ENCODE measurements at regions not wholly inside any gene's neighbourhood (a gene's known extent, or its start where the extent isn't known, plus 50 kb on each side); places are given as distances from the start of the nearest gene placed in this dataset.

GRCh38 chr3:189094539-189094938, 77.2 kb upstream of the TPRG1 start:
- no TSS peak for BruUV-seq (replicated peaks)
- intact Hi-C loops (cut with micrococcal nuclease; ENCODE audit: unreplicated experiment): no loop called here

More at GRCh38 chr3:189094539-189094938, 77.2 kb upstream of the TPRG1 start:
- H3K4me3 ChIP-seq (replicated peaks in 1 of 3; ENCODE audit: insufficient read depth in 1 of 3, low read depth in 2 of 3, low read length in 3 of 3): no peak overlapping the region
- 53% methylated on average over 6 of the region's 6 CpGs for WGBS (ENCODE audit: low lambda C conversion rate)
- no peak overlapping the region for H3K4me2 ChIP-seq (ENCODE audit: low read depth, low read length)
- POLR2A ChIA-PET: no interaction called here
- DNase-seq (ENCODE audit: low spot score) (no peak), ATAC-seq (no peak), FAIRE-seq (no peak)
- no peaks in the 10 kb centered on the region for H3K4me1 ChIP-seq (ENCODE audit: insufficient read depth, low read length)
- TF ChIP-seq, protein P1, sequence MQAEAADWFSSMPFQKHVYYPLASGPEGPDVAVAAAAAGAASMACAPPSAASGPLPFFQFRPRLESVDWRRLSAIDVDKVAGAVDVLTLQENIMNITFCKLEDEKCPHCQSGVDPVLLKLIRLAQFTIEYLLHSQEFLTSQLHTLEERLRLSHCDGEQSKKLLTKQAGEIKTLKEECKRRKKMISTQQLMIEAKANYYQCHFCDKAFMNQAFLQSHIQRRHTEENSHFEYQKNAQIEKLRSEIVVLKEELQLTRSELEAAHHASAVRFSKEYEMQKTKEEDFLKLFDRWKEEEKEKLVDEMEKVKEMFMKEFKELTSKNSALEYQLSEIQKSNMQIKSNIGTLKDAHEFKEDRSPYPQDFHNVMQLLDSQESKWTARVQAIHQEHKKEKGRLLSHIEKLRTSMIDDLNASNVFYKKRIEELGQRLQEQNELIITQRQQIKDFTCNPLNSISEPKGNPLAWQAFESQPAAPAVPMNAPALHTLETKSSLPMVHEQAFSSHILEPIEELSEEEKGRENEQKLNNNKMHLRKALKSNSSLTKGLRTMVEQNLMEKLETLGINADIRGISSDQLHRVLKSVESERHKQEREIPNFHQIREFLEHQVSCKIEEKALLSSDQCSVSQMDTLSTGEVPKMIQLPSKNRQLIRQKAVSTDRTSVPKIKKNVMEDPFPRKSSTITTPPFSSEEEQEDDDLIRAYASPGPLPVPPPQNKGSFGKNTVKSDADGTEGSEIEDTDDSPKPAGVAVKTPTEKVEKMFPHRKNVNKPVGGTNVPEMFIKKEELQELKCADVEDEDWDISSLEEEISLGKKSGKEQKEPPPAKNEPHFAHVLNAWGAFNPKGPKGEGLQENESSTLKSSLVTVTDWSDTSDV (CRISPR knock-in tag; IDR thresholded peaks at IDR 0.05): no peak
- TF ChIP-seq, protein P2, sequence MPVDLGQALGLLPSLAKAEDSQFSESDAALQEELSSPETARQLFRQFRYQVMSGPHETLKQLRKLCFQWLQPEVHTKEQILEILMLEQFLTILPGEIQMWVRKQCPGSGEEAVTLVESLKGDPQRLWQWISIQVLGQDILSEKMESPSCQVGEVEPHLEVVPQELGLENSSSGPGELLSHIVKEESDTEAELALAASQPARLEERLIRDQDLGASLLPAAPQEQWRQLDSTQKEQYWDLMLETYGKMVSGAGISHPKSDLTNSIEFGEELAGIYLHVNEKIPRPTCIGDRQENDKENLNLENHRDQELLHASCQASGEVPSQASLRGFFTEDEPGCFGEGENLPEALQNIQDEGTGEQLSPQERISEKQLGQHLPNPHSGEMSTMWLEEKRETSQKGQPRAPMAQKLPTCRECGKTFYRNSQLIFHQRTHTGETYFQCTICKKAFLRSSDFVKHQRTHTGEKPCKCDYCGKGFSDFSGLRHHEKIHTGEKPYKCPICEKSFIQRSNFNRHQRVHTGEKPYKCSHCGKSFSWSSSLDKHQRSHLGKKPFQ (CRISPR knock-in tag; IDR thresholded peaks at IDR 0.05; ENCODE audit: insufficient replicate concordance): no peak
- TF ChIP-seq ZNF546 (CRISPR knock-in tag; conservative IDR thresholded peaks at IDR 0.05) (no peak), TFDP2 (CRISPR knock-in tag; IDR thresholded peaks at IDR 0.05) (no peak), ZMYM2 (CRISPR knock-in tag; IDR thresholded peaks at IDR 0.05) (no peak), NFAT5 (CRISPR knock-in tag; IDR thresholded peaks at IDR 0.05) (no peak), E2F1 (CRISPR knock-in tag; IDR thresholded peaks at IDR 0.05) (no peak)
- TF ChIP-seq, protein P3, sequence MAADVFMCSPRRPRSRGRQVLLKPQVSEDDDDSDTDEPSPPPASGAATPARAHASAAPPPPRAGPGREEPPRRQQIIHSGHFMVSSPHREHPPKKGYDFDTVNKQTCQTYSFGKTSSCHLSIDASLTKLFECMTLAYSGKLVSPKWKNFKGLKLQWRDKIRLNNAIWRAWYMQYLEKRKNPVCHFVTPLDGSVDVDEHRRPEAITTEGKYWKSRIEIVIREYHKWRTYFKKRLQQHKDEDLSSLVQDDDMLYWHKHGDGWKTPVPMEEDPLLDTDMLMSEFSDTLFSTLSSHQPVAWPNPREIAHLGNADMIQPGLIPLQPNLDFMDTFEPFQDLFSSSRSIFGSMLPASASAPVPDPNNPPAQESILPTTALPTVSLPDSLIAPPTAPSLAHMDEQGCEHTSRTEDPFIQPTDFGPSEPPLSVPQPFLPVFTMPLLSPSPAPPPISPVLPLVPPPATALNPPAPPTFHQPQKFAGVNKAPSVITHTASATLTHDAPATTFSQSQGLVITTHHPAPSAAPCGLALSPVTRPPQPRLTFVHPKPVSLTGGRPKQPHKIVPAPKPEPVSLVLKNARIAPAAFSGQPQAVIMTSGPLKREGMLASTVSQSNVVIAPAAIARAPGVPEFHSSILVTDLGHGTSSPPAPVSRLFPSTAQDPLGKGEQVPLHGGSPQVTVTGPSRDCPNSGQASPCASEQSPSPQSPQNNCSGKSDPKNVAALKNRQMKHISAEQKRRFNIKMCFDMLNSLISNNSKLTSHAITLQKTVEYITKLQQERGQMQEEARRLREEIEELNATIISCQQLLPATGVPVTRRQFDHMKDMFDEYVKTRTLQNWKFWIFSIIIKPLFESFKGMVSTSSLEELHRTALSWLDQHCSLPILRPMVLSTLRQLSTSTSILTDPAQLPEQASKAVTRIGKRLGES (CRISPR knock-in tag; IDR thresholded peaks at IDR 0.05; ENCODE audit: borderline replicate concordance): no peak
- H3K27ac ChIP-seq (ENCODE audit: extremely low read length, insufficient read depth, low read length): no peak overlapping the region
- H3K9me3 ChIP-seq (ENCODE audit: low read length): no peaks in the 10 kb centered on the region
- H3K27me3 ChIP-seq (ENCODE audit: control insufficient read depth in 1 of 2, insufficient read depth in 2 of 2, low read length in 2 of 2): peaks cover 0 to 10% of the 10 kb centered on the region in 2 experiments; a peak in 3 of 5 replicates
- H3K79me2 ChIP-seq (ENCODE audit: insufficient read depth, low read length): no peaks in the 10 kb centered on the region
- in situ Hi-C loops (cut with HindIII; ENCODE audit: extremely low pct_ligation_motif_present, low pct_unique_long_range_greater_than_20kb): no loop called here
- H3K36me3 ChIP-seq (replicated peaks in 1 of 2; ENCODE audit: control insufficient read depth in 1 of 2, insufficient read depth in 2 of 2, low read length in 2 of 2): no peaks in the 10 kb centered on the region
- CTCF ChIA-PET (ENCODE audit: low intra/inter-chr PET ratio, low total read pairs): no interaction called here
- H2AFZ ChIP-seq (ENCODE audit: low read length): no peak overlapping the region
- no peak overlapping the region for H3K9ac ChIP-seq (ENCODE audit: insufficient read depth, low read depth, low read length)
- H4K20me1 ChIP-seq (ENCODE audit: insufficient read depth, low read length): no peaks in the 10 kb centered on the region
